ENCODE measurements at regions not wholly inside any gene's neighbourhood (a gene's known extent, or its start where the extent isn't known, plus 50 kb on each side); places are given as distances from the start of the nearest gene placed in this dataset.
A peak's percentile ranks its signal among the peaks of the same experiment; 100 is the strongest.

GRCh38 chr1:22352355-22352754 is 99.3 kb upstream of the ZBTB40 start:
- DNase-seq (ENCODE audit: low spot score in 2 of 2), result no peak
- no peaks in the 10 kb centered on the region for H3K36me3 Mint-ChIP-seq
- H3K27ac Mint-ChIP-seq, result no peak overlapping the region
- ATAC-seq, result no peak
- no peaks in the 10 kb centered on the region for H3K9me3 Mint-ChIP-seq

GRCh38 chr1:22352896-22353295 is 98.8 kb upstream of the ZBTB40 start:
- no peak for ATAC-seq
- no peak overlapping the region for H3K27ac Mint-ChIP-seq
- no peak for DNase-seq (ENCODE audit: low spot score in 2 of 2)
- no peaks in the 10 kb centered on the region for H3K9me3 Mint-ChIP-seq
- no peaks in the 10 kb centered on the region for H3K36me3 Mint-ChIP-seq

GRCh38 chr1:22359427-22359826 is 92.2 kb upstream of the ZBTB40 start:
- DNase-seq (ENCODE audit: low spot score in 2 of 2) (no peak), ATAC-seq (no peak)
- no peaks in the 10 kb centered on the region for H3K36me3 Mint-ChIP-seq
- no peak overlapping the region for H3K27ac Mint-ChIP-seq
- no peaks in the 10 kb centered on the region for H3K9me3 Mint-ChIP-seq

GRCh38 chr1:22362626-22363402 is 88.8 kb upstream of the ZBTB40 start:
- Mint-ChIP-seq H3K9me3 (no peaks in the 10 kb centered on the region), H3K36me3 (no peaks in the 10 kb centered on the region), H3K27ac (no peak overlapping the region)
- DNase-seq (ENCODE audit: low spot score in 2 of 2) (no peak), ATAC-seq (no peak)

- Mint-ChIP-seq H3K36me3 (no peaks in the 10 kb centered on the region), H3K9me3 (no peaks in the 10 kb centered on the region), H3K27ac (no peak overlapping the region)
- ATAC-seq (no peak), DNase-seq (ENCODE audit: low spot score in 2 of 2) (no peak)
Measured at GRCh38 chr1:22363403-22364325, 88.0 kb upstream of the ZBTB40 start.

- no peak for ATAC-seq
- no peaks in the 10 kb centered on the region for H3K36me3 Mint-ChIP-seq
- no peaks in the 10 kb centered on the region for H3K9me3 Mint-ChIP-seq
- DNase-seq (ENCODE audit: low spot score in 2 of 2), result no peak
- peak overlapping the region in 1 of 2 donors; percentile 41 for H3K27ac Mint-ChIP-seq
Measured at GRCh38 chr1:22364326-22364650, 87.4 kb upstream of the ZBTB40 start.

GRCh38 chr1:22364764-22365163 is 86.9 kb upstream of the ZBTB40 start:
- no peak for ATAC-seq
- no peak overlapping the region for H3K27ac Mint-ChIP-seq
- DNase-seq (ENCODE audit: low spot score in 2 of 2), result no peak
- no peaks in the 10 kb centered on the region for H3K36me3 Mint-ChIP-seq
- no peaks in the 10 kb centered on the region for H3K9me3 Mint-ChIP-seq

GRCh38 chr1:22365331-22366295 is 86.0 kb upstream of the ZBTB40 start:
- Mint-ChIP-seq H3K9me3 (no peaks in the 10 kb centered on the region), H3K36me3 (no peaks in the 10 kb centered on the region), H3K27ac (no peak overlapping the region)
- no peak for DNase-seq (ENCODE audit: low spot score in 2 of 2)
- no peak for ATAC-seq

- Mint-ChIP-seq H3K36me3 (no peaks in the 10 kb centered on the region), H3K27ac (no peak overlapping the region), H3K9me3 (no peaks in the 10 kb centered on the region)
- ATAC-seq (no peak), DNase-seq (ENCODE audit: low spot score in 2 of 2) (no peak)
Measured at GRCh38 chr1:22366346-22366745, 85.3 kb upstream of the ZBTB40 start.

GRCh38 chr1:22368125-22368524 is 83.5 kb upstream of the ZBTB40 start:
- H3K27ac Mint-ChIP-seq, result no peak overlapping the region
- H3K9me3 Mint-ChIP-seq, result peaks cover 4 to 7% of the 10 kb centered on the region in 2 donors
- ATAC-seq, result no peak
- peaks cover 0 to 2% of the 10 kb centered on the region in 2 donors for H3K36me3 Mint-ChIP-seq
- no peak for DNase-seq (ENCODE audit: low spot score in 2 of 2)

GRCh38 chr1:22369294-22370189 is 82.1 kb upstream of the ZBTB40 start:
- ATAC-seq (no peak), DNase-seq (ENCODE audit: low spot score in 2 of 2) (no peak)
- Mint-ChIP-seq H3K36me3 (peaks cover 0 to 4% of the 10 kb centered on the region in 2 donors), H3K27ac (no peak overlapping the region), H3K9me3 (peaks cover 4 to 9% of the 10 kb centered on the region in 2 donors)

GRCh38 chr1:22370190-22370498 is 81.5 kb upstream of the ZBTB40 start:
- Mint-ChIP-seq H3K27ac (no peak overlapping the region), H3K36me3 (peaks cover 0 to 4% of the 10 kb centered on the region in 2 donors), H3K9me3 (peaks cover 4 to 9% of the 10 kb centered on the region in 2 donors)
- ATAC-seq, result no peak
- no peak for DNase-seq (ENCODE audit: low spot score in 2 of 2)

GRCh38 chr1:22371408-22371807 is 80.2 kb upstream of the ZBTB40 start:
- H3K27ac Mint-ChIP-seq, result no peak overlapping the region
- ATAC-seq (no peak), DNase-seq (ENCODE audit: low spot score in 2 of 2) (no peak)
- peaks cover 0 to 4% of the 10 kb centered on the region in 2 donors for H3K36me3 Mint-ChIP-seq
- peaks cover 4 to 9% of the 10 kb centered on the region in 2 donors for H3K9me3 Mint-ChIP-seq

- H3K9me3 Mint-ChIP-seq, result peaks cover 4 to 9% of the 10 kb centered on the region in 2 donors
- peaks cover 0 to 4% of the 10 kb centered on the region in 2 donors for H3K36me3 Mint-ChIP-seq
- H3K27ac Mint-ChIP-seq, result no peak overlapping the region
- ATAC-seq (no peak), DNase-seq (ENCODE audit: low spot score in 2 of 2) (no peak)
Measured at GRCh38 chr1:22373252-22373651, 78.4 kb upstream of the ZBTB40 start.

- no peak for ATAC-seq
- no peak for DNase-seq (ENCODE audit: low spot score in 2 of 2)
- peaks cover 0 to 4% of the 10 kb centered on the region in 2 donors for H3K36me3 Mint-ChIP-seq
- peaks cover 4 to 9% of the 10 kb centered on the region in 2 donors for H3K9me3 Mint-ChIP-seq
- no peak overlapping the region for H3K27ac Mint-ChIP-seq
Measured at GRCh38 chr1:22374001-22374400, 77.7 kb upstream of the ZBTB40 start.

- DNase-seq (ENCODE audit: low spot score in 2 of 2) (no peak), ATAC-seq (no peak)
- Mint-ChIP-seq H3K27ac (no peak overlapping the region), H3K36me3 (peaks cover 0 to 4% of the 10 kb centered on the region in 2 donors), H3K9me3 (peaks cover 4 to 9% of the 10 kb centered on the region in 2 donors)
Measured at GRCh38 chr1:22375601-22376000, 76.0 kb upstream of the ZBTB40 start.

Measured in activated naive CD4-positive, alpha-beta T cell treated with anti-CD3 and anti-CD28 coated beads, Interleukin-2, amount 50 U/mL, for 72 hours (primary cell).